GM23338 (cell line): ENCODE measurements at regions not wholly inside any gene's neighbourhood (a gene's known extent, or its start where the extent isn't known, plus 50 kb on each side); places are given as distances from the start of the nearest gene placed in this dataset.

ENCODE experiments used
- ATAC-seq: fragments of 200-7000 bp; cut with Tn5 transposase; 3 replicates; pipeline ENCODE4 v1.9.1; 2020
- DNase-seq: peaks from one replicate; pipeline ENCODE4 v3.0.0-alpha.2; 2015; ENCODE audit warnings: low spot score
- H2AFZ ChIP-seq: fragments of 200-600 bp; sonication (generic); 2 replicates; pipeline ENCODE4 v1.8.0; 2016; ENCODE audit warnings: antibody characterized with exemption, mild to moderate bottlenecking, moderate library complexity
- H3F3A ChIP-seq: fragments of 200-600 bp; sonication (generic); replicated peaks from 2 replicates; pipeline ENCODE4 v1.8.0; 2017; ENCODE audit warnings: antibody characterized with exemption, mixed run types, low read depth
- H3K27ac ChIP-seq: fragments of 200-600 bp; sonication (generic); 2 replicates; pipeline ENCODE4 v1.6.1; 2016; ENCODE audit warnings: low read depth
- H3K27me3 ChIP-seq: fragments of 200-600 bp; sonication (generic); 2 replicates; pipeline ENCODE4 v1.8.0; 2016; ENCODE audit warnings: mild to moderate bottlenecking, mixed run types, moderate library complexity; ENCODE audit not compliant: insufficient read depth
- H3K36me3 ChIP-seq: fragments of 200-600 bp; sonication (generic); 2 replicates; pipeline ENCODE4 v1.8.0; 2016; ENCODE audit warnings: mild to moderate bottlenecking; ENCODE audit not compliant: insufficient read depth
- H3K4me1 ChIP-seq: fragments of 200-600 bp; sonication (generic); 2 replicates; pipeline ENCODE4 v1.8.0; 2016; ENCODE audit warnings: mild to moderate bottlenecking, moderate library complexity; ENCODE audit not compliant: insufficient read depth
- H3K4me2 ChIP-seq: fragments of 200-600 bp; sonication (generic); 2 replicates; pipeline ENCODE4 v1.7.1; 2017; ENCODE audit warnings: mixed run types
- H3K4me3 ChIP-seq: fragments of 200-600 bp; sonication (generic); 2 replicates; pipeline ENCODE4 v1.6.1; 2016; ENCODE audit warnings: mixed run types
- H3K79me2 ChIP-seq: fragments of 200-600 bp; sonication (generic); replicated peaks from 2 replicates; pipeline ENCODE4 v1.8.0; 2017; ENCODE audit warnings: mild to moderate bottlenecking; ENCODE audit not compliant: insufficient read depth
- H3K9me2 ChIP-seq: fragments of 200-600 bp; sonication (generic); 2 replicates; pipeline ENCODE4 v1.8.0; 2017; ENCODE audit not compliant: insufficient read depth
- H4K20me1 ChIP-seq: fragments of 200-600 bp; sonication (generic); replicated peaks from 2 replicates; pipeline ENCODE4 v1.8.0; 2017; ENCODE audit warnings: mild to moderate bottlenecking; ENCODE audit not compliant: insufficient read depth
- H3K27ac Mint-ChIP-seq: 2 replicates; pipeline ENCODE4 v1.8.0; 2020; ENCODE audit warnings: inconsistent platforms, mild to moderate bottlenecking, moderate library complexity, mixed read lengths
- H3K27me3 Mint-ChIP-seq: 3 replicates; pipeline ENCODE4 v1.8.0; 2022; ENCODE audit warnings: low read depth, mild to moderate bottlenecking, moderate library complexity, mixed read lengths, inconsistent platforms; ENCODE audit not compliant: insufficient read depth, poor library complexity
- H3K36me3 Mint-ChIP-seq: 3 replicates; pipeline ENCODE4 v1.8.0; 2021; ENCODE audit warnings: low read depth, mild to moderate bottlenecking, inconsistent platforms, moderate library complexity, mixed read lengths
- H3K4me1 Mint-ChIP-seq: 3 replicates; pipeline ENCODE4 v1.8.0; 2020; ENCODE audit warnings: mild to moderate bottlenecking, inconsistent platforms, mixed read lengths
- H3K4me3 Mint-ChIP-seq: 3 replicates; pipeline ENCODE4 v1.8.0; 2021; ENCODE audit warnings: moderate library complexity, mild to moderate bottlenecking, inconsistent platforms, mixed read lengths
- H3K9me3 Mint-ChIP-seq: 3 replicates; pipeline ENCODE4 v1.8.0; 2020; ENCODE audit warnings: moderate library complexity, mild to moderate bottlenecking, inconsistent platforms, mixed read lengths
- CREB1 ChIP-seq: fragments of 250-450 bp; sonication (Bioruptor Pico); IDR thresholded peaks from 2 replicates; pipeline ENCODE4 v1.5.0; 2020; ENCODE audit warnings: low read depth, mild to moderate bottlenecking, moderate library complexity
- ETS1 ChIP-seq: IDR thresholded peaks from 2 replicates; pipeline ENCODE4 v1.6.1; 2016; ENCODE audit warnings: antibody characterized with exemption
- EZH2 ChIP-seq: fragments of 200-600 bp; sonication (generic); IDR thresholded peaks from one replicate; pipeline ENCODE4 v1.8.0; 2017; ENCODE audit warnings: antibody characterized with exemption, mild to moderate bottlenecking, low read depth; ENCODE audit not compliant: unreplicated experiment
- JUNB ChIP-seq: IDR thresholded peaks from one replicate; pipeline ENCODE4 v1.6.1; 2016; ENCODE audit warnings: antibody characterized with exemption; ENCODE audit not compliant: unreplicated experiment
- POLR2AphosphoS5 ChIP-seq: IDR thresholded peaks from 2 replicates; pipeline ENCODE4 v1.6.1; 2016; ENCODE audit warnings: antibody characterized with exemption, low read depth
- REST ChIP-seq: IDR thresholded peaks from one replicate; pipeline ENCODE4 v1.6.1; 2018; ENCODE audit warnings: antibody characterized with exemption; ENCODE audit not compliant: unreplicated experiment
- ZNF114 ChIP-seq: fragments of 250-450 bp; sonication (Bioruptor Pico); IDR thresholded peaks from 2 replicates; pipeline ENCODE4 v1.5.0; 2020; ENCODE audit warnings: mild to moderate bottlenecking, moderate library complexity
- ZNF331 ChIP-seq: fragments of 250-450 bp; sonication (Bioruptor Pico); IDR thresholded peaks from 2 replicates; pipeline ENCODE4 v1.5.0; 2020; ENCODE audit warnings: low read depth, mild to moderate bottlenecking, moderate library complexity
- ZNF462 ChIP-seq: fragments of 250-450 bp; sonication (Bioruptor Pico); IDR thresholded peaks from 2 replicates; pipeline ENCODE4 v1.5.0; 2020; ENCODE audit warnings: mild to moderate bottlenecking, moderate library complexity

GRCh38 chr1:221913351-221913892 lies 171.5 kb upstream of the DUSP10 start:
- no peaks in the 10 kb centered on the region for H3K9me3 Mint-ChIP-seq
- no peaks in the 10 kb centered on the region for H3K36me3 ChIP-seq
- H3K4me3 Mint-ChIP-seq, result no peak overlapping the region
- peaks cover 2% of the 10 kb centered on the region for H3K27me3 Mint-ChIP-seq
- no peak overlapping the region for H3K27ac Mint-ChIP-seq
- no peak for ATAC-seq
- H3K4me1 ChIP-seq, result no peaks in the 10 kb centered on the region
- no peak for DNase-seq
- TF ChIP-seq ZNF462 (CRISPR knock-in tag), result no peak
- no peak for TF ChIP-seq ZNF331 (CRISPR knock-in tag)
- no peak for TF ChIP-seq EZH2
- TF ChIP-seq ETS1, result no peak
- TF ChIP-seq REST, result no peak
- TF ChIP-seq JUNB, result no peak
- TF ChIP-seq ZNF114 (CRISPR knock-in tag), result no peak
- TF ChIP-seq CREB1, result no peak
- no peak for TF ChIP-seq POLR2AphosphoS5
- no peak overlapping the region for H3K27ac ChIP-seq
- 0 out of 2 replicates have a peak, but pooled peaks cover 4% of the 10 kb centered on the region for H3K9me2 ChIP-seq
- no peak overlapping the region for H2AFZ ChIP-seq
- no peaks in the 10 kb centered on the region for H3K4me1 Mint-ChIP-seq
- no peaks in the 10 kb centered on the region for H3F3A ChIP-seq
- H3K36me3 Mint-ChIP-seq, result no peaks in the 10 kb centered on the region
- no peak overlapping the region for H3K4me2 ChIP-seq
- no peak overlapping the region for H3K4me3 ChIP-seq
- no peaks in the 10 kb centered on the region for H4K20me1 ChIP-seq
- H3K79me2 ChIP-seq, result no peaks in the 10 kb centered on the region
- no peaks in the 10 kb centered on the region for H3K27me3 ChIP-seq
